HFFc6 (cell line): ENCODE measurements at regions not wholly inside any gene's neighbourhood (a gene's known extent, or its start where the extent isn't known, plus 50 kb on each side); places are given as distances from the start of the nearest gene placed in this dataset.

Source experiments
- DNase-seq: peaks from one replicate; pipeline ENCODE4 v3.0.0-alpha.2; 2018
- H3K27ac Mint-ChIP-seq: 2 replicates; pipeline ENCODE4 v1.8.0; 2020; ENCODE audit warnings: mild to moderate bottlenecking, mixed read lengths
- H3K27me3 Mint-ChIP-seq: 2 replicates; pipeline ENCODE4 v1.8.0; 2021; ENCODE audit warnings: mild to moderate bottlenecking, moderate library complexity, mixed read lengths; ENCODE audit not compliant: insufficient read depth
- H3K36me3 Mint-ChIP-seq: 2 replicates; pipeline ENCODE4 v1.8.0; 2021; ENCODE audit warnings: low read depth, mixed read lengths
- H3K4me1 Mint-ChIP-seq: 2 replicates; pipeline ENCODE4 v1.8.0; 2020; ENCODE audit warnings: low read depth, mixed read lengths
- H3K4me3 Mint-ChIP-seq: 2 replicates; pipeline ENCODE4 v1.8.0; 2020; ENCODE audit warnings: mild to moderate bottlenecking, moderate library complexity, mixed read lengths
- H3K9me3 Mint-ChIP-seq: 2 replicates; pipeline ENCODE4 v1.8.0; 2020; ENCODE audit warnings: mild to moderate bottlenecking, mixed read lengths
- TF ChIP-seq, protein P1 (sequence below): fragments of 200-600 bp; sonication (generic); IDR thresholded peaks from 2 replicates; pipeline ENCODE4 v1.5.0; 2021; ENCODE audit warnings: antibody characterized with exemption, mild to moderate bottlenecking

GRCh38 chr22:44406341-44407170, 91.5 kb downstream of the RTL6 start:
- Mint-ChIP-seq H3K27ac (no peak overlapping the region), H3K4me3 (no peak overlapping the region), H3K27me3 (peaks cover 40% of the 10 kb centered on the region), H3K9me3 (no peaks in the 10 kb centered on the region), H3K36me3 (no peaks in the 10 kb centered on the region), H3K4me1 (no peaks in the 10 kb centered on the region)
- DNase-seq, result no peak
- TF ChIP-seq, protein P1, sequence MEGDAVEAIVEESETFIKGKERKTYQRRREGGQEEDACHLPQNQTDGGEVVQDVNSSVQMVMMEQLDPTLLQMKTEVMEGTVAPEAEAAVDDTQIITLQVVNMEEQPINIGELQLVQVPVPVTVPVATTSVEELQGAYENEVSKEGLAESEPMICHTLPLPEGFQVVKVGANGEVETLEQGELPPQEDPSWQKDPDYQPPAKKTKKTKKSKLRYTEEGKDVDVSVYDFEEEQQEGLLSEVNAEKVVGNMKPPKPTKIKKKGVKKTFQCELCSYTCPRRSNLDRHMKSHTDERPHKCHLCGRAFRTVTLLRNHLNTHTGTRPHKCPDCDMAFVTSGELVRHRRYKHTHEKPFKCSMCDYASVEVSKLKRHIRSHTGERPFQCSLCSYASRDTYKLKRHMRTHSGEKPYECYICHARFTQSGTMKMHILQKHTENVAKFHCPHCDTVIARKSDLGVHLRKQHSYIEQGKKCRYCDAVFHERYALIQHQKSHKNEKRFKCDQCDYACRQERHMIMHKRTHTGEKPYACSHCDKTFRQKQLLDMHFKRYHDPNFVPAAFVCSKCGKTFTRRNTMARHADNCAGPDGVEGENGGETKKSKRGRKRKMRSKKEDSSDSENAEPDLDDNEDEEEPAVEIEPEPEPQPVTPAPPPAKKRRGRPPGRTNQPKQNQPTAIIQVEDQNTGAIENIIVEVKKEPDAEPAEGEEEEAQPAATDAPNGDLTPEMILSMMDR, result no peak

DNA sequence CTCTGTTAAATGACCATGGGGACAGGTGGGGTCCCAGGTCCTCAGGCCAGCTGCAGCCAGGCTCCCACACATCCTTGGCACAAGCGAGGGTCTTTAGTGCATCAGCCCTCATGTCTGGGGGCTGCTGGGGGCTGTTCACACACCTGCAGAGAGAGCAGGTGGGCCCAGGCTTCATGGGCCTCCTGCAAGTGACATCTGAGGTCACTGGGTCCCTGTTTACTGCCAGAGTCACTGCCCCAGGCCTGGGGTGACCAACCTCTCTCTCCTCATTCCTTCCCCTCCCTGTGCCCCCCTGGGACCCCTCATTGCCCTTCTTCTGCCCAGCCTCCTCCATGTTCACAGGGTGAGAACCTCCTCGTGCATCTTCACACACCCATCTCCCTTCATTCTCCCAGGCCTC, 92.4 kb downstream of the RTL6 start:
- DNase-seq, result no peak
- Mint-ChIP-seq H3K9me3 (no peaks in the 10 kb centered on the region), H3K27me3 (peaks cover 45% of the 10 kb centered on the region), H3K4me1 (no peaks in the 10 kb centered on the region), H3K4me3 (no peak overlapping the region), H3K36me3 (no peaks in the 10 kb centered on the region), H3K27ac (no peak overlapping the region)
- TF ChIP-seq, protein P1, result no peak

DNA sequence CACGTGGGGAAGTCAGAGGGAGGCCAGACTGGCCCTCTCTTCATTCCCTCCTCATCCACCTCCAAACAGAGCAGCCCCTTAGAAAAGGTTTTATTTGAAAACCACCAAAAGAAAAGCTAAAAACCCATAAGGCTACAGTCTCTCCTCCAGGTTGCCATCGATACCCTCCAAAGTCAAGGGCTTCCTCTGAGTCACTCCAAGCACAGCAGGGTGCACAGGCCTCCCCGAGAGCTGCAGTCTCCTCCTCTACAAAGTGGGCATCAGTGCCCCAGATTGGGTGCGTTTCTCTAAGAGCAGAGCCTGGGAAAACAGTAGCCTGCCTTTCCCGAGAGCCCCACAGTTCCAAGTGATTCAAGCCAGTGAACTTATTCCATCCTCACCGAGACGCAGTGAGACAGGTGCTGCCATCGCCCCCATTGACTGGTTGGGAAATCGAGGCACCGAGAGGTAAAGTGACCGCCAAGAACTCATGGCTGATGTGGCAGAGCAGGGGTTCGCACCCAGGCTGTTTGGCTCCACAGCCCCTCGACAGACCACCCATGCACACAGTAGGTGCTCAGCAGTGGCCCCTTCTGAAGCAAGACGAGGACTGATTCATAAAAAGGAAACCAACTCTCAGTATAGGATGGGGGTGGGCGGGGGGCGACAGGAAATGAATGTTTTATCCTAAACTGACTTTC, 91.7 kb upstream of the SHISAL1 start:
- no peaks in the 10 kb centered on the region for H3K9me3 Mint-ChIP-seq
- H3K27me3 Mint-ChIP-seq, result peaks cover 44% of the 10 kb centered on the region
- TF ChIP-seq, protein P1, result no peak
- no peak overlapping the region for H3K4me3 Mint-ChIP-seq
- DNase-seq, result no peak
- no peak overlapping the region for H3K27ac Mint-ChIP-seq
- no peaks in the 10 kb centered on the region for H3K36me3 Mint-ChIP-seq
- H3K4me1 Mint-ChIP-seq, result no peaks in the 10 kb centered on the region

DNA sequence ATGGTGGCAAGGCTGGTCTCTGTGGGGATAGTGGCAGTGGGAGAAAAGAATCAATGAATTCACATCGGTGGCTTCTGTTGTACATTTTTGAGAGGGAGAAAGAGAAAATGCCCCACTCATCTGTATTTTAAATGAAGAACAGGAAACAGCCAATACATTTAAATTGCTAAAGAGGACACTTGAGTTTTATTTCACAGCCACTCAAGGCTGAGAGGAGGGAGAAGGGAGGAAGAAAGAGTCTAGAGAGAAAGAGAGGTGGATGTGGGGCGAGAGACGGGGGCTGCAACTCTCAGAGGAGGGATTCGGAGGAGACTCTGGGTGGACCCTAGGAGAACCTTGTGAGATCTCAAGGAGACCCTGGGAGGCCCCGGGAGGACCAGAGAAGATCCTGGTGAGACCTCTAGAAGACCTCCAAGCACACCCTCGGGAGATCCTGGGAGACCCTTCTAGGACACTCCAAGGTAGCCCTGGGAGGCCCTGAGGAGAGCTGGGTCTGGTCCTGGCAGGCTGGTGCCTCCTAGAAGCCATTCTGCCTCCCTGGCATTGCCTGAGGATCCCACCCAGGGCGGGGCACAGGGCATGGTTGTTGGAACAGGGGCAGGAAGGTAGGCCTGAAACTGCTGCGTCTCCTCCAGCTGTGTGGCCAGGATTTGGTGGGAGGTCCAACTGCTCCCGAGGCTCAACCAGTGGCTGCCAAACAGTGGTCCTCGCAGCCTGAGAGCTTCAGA, 91.0 kb upstream of the SHISAL1 start:
- no peak overlapping the region for H3K27ac Mint-ChIP-seq
- H3K4me1 Mint-ChIP-seq, result no peaks in the 10 kb centered on the region
- DNase-seq, result no peak
- peaks cover 42% of the 10 kb centered on the region for H3K27me3 Mint-ChIP-seq
- H3K4me3 Mint-ChIP-seq, result no peak overlapping the region
- H3K36me3 Mint-ChIP-seq, result no peaks in the 10 kb centered on the region
- no peaks in the 10 kb centered on the region for H3K9me3 Mint-ChIP-seq
- TF ChIP-seq, protein P1, result no peak

- H3K27me3 Mint-ChIP-seq, result peaks cover 42% of the 10 kb centered on the region
- no peaks in the 10 kb centered on the region for H3K9me3 Mint-ChIP-seq
- no peak overlapping the region for H3K27ac Mint-ChIP-seq
- H3K4me3 Mint-ChIP-seq, result no peak overlapping the region
- H3K4me1 Mint-ChIP-seq, result no peaks in the 10 kb centered on the region
- TF ChIP-seq, protein P1, result no peak
- no peaks in the 10 kb centered on the region for H3K36me3 Mint-ChIP-seq
- no peak for DNase-seq
Measured at GRCh38 chr22:44403166-44403565, 90.4 kb upstream of the SHISAL1 start.
